Left hindlimb (tissue), 1 donor: ENCODE measurements at regions not wholly inside any gene's neighbourhood (a gene's known extent, or its start where the extent isn't known, plus 50 kb on each side); places are given as distances from the start of the nearest gene placed in this dataset.
"Not testable (repeated sequence)": the region's sequence is repeated elsewhere in the genome, so short reads cannot be mapped to it uniquely, and the experiment has no call there.

Source experiments
- DNase-seq: peaks from one replicate; pipeline ENCODE4 v3.0.0-alpha.2; 2018

- DNase-seq = no peak
Measured at GRCh38 chr14:94823556-94824341, 53.8 kb upstream of the GSC start.

GRCh38 chr14:94821705-94822104 is 51.8 kb upstream of the GSC start:
- DNase-seq = no peak

- DNase-seq = not testable (repeated sequence)
Measured at GRCh38 chr14:94820932-94821331, 51.0 kb upstream of the GSC start.
